Gastroesophageal sphincter (tissue), 3 donors: ENCODE measurements at regions not wholly inside any gene's neighbourhood (a gene's known extent, or its start where the extent isn't known, plus 50 kb on each side); places are given as distances from the start of the nearest gene placed in this dataset.

ENCODE experiments used
- POLR2A ChIP-seq, 2 donors: fragments of 450-650 bp; IDR thresholded peaks; one replicate each; pipeline ENCODE4 v1.6.1; 2017; ENCODE audit warnings: antibody characterized with exemption in 2 of 2, mild to moderate bottlenecking in 2 of 2, moderate library complexity in 1 of 2
- POLR2AphosphoS5 ChIP-seq: sonication (generic); formaldehyde crosslinking; IDR thresholded peaks from one replicate; pipeline ENCODE4 v1.6.1; 2017; ENCODE audit warnings: antibody characterized with exemption
- TF ChIP-seq, protein P1 (sequence below), 4 experiments: fragments of 200-600 bp in 2 of 4; fragments of 450-650 bp in 2 of 4; sonication (generic) in 1 of 4; IDR thresholded peaks; one replicate each; pipeline ENCODE4 v1.5.1; 2017 to 2019; ENCODE audit warnings: antibody characterized with exemption in 4 of 4, mild to moderate bottlenecking in 2 of 4, moderate library complexity in 2 of 4

DNA sequence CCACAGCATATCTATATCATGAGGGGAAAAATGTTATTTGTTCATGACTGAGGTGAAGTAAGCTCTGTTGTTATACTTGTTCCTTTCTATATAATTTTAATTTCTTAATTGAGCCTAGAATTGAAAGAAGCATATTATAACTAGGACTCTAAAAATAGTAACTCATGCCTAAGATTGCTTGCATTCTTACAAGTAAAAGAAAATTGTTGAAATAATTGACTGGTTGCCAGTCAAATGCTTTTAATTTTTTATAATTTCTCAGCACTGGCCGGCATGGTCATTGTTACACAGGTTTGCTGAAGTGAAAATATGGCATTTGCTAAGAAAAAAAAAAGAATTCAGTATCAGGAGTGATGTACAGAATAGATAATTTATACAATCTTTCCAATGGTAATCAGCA, 104.8 kb downstream of the GASK1B start:
- TF ChIP-seq, protein P1, sequence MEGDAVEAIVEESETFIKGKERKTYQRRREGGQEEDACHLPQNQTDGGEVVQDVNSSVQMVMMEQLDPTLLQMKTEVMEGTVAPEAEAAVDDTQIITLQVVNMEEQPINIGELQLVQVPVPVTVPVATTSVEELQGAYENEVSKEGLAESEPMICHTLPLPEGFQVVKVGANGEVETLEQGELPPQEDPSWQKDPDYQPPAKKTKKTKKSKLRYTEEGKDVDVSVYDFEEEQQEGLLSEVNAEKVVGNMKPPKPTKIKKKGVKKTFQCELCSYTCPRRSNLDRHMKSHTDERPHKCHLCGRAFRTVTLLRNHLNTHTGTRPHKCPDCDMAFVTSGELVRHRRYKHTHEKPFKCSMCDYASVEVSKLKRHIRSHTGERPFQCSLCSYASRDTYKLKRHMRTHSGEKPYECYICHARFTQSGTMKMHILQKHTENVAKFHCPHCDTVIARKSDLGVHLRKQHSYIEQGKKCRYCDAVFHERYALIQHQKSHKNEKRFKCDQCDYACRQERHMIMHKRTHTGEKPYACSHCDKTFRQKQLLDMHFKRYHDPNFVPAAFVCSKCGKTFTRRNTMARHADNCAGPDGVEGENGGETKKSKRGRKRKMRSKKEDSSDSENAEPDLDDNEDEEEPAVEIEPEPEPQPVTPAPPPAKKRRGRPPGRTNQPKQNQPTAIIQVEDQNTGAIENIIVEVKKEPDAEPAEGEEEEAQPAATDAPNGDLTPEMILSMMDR (IDR thresholded peaks at IDR 0.05), result no peak
- TF ChIP-seq POLR2AphosphoS5 (no peak), POLR2A (IDR thresholded peaks at IDR 0.05) (no peak)
